Astrocyte (in vitro differentiated cells and primary cell): ENCODE measurements at regions not wholly inside any gene's neighbourhood (a gene's known extent, or its start where the extent isn't known, plus 50 kb on each side); places are given as distances from the start of the nearest gene placed in this dataset.

Source experiments
- CTCF ChIP-seq: IDR thresholded peaks from 2 replicates; pipeline ENCODE4 v1.5.1; 2011; ENCODE audit warnings: low read depth, mild to moderate bottlenecking, inconsistent platforms, low read length, moderate library complexity; ENCODE audit not compliant: insufficient read depth
- EZH2 ChIP-seq: IDR thresholded peaks from 2 replicates; pipeline ENCODE4 v1.6.1; 2012; ENCODE audit warnings: mild to moderate bottlenecking, low read length, inconsistent platforms; ENCODE audit not compliant: insufficient read depth

GRCh38 chr1:157893686-157894085 is 52.1 kb upstream of the CD5L start:
- TF ChIP-seq CTCF (no peak), EZH2 (no peak)
